ENCODE measurements at regions not wholly inside any gene's neighbourhood (a gene's known extent, or its start where the extent isn't known, plus 50 kb on each side); places are given as distances from the start of the nearest gene placed in this dataset.
"Not testable (repeated sequence)": the region's sequence is repeated elsewhere in the genome, so short reads cannot be mapped to it uniquely, and the experiment has no call there.

GRCh38 chr5:117533051-117533670 is 958.5 kb upstream of the SEMA6A start:
- TF ChIP-seq EZH2 (IDR thresholded peaks at IDR 0.05; ENCODE audit: low read depth); CTCF (conservative IDR thresholded peaks at IDR 0.05): not testable (repeated sequence)
